ENCODE measurements at regions not wholly inside any gene's neighbourhood (a gene's known extent, or its start where the extent isn't known, plus 50 kb on each side); places are given as distances from the start of the nearest gene placed in this dataset.

- no peak for DNase-seq
These were observed 80.2 kb upstream of the GCFC2 start for GRCh38 chr2:75790814-75791467.

DNA sequence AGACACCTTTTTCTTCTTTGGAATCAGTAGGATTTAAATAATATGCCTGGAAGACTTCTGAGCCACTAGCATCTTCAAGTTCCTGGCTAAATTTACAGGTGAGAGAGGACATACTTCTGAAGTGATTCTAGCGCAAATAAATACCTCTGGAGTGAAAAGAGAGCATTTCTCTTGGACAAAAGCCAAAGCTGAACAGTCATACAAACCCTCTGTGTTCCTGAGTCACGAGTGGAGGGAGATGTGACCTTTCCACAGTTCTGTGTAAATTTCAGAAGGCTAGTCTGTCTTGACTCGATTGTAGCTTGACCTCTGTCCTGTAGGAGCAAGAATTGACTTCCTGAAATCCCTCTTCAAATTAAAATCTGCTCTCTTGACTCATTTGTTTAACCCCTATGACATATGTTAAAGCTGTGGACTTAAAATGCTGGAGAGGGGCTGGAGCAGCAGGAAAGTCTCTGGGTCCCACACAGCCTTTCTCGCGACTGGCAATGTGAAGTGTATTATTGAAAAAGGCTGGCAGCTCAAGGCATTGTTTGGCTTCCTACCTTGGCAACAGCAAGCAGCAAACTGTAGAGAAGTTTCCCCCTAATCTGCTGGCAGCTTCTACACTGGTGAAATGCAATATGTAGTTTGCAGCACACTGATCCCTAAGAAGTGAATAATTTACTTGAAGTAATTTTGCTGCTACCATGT, 79.6 kb upstream of the GCFC2 start:
- no peak for DNase-seq

DNA sequence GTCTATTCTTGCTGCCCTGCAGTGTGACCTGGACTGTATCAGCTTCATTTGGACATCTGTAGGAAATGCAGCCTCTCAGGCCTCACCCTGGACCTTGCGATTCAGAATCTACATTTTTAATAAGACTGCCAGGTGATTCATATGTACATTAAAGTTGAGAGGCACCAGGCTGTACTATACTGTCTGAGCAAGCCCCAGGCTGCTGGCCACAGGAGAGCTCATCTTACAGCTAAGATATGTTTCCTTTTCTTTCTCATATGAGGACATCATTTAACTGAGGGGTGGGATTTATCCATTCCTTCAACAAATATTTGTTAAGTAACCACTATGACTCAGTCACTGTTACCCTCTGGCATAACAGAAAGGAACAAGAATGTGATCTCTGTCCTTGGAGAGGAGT, 78.2 kb upstream of the GCFC2 start:
- DNase-seq = no peak

- DNase-seq = no peak
These were observed 77.4 kb upstream of the GCFC2 start for GRCh38 chr2:75788154-75788553.

DNA sequence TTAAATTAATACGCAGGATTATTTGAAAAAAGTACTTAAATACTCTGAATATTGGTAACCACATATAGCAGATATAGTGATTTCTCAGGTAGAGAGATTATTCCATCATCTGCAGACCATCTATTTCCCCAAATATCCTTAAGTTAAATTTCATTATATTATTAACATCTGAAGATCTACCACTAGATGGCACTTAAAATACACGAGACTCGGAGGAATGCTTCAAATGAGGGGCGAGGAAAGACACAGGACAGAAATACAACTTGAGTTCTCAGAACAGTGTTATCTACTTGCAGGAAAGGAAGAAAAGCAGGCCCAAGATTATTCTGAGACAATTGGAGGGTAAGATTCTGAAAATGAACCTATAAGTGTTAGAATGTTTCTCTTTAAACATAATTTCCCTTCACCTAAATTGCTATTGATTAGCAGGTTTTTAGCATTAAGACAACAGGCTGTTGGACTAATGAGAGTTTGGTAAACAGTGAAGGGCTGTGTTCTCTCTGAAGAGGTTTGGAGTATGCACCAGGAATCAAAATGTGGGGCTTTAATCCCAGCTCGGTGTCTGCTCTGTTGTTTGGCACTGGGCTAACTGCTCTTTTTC, 76.9 kb upstream of the GCFC2 start:
- DNase-seq = peak; percentile 13

GRCh38 chr2:75775311-75775823, 64.7 kb upstream of the GCFC2 start:
- DNase-seq = no peak

- no peak for DNase-seq
These were observed 62.4 kb upstream of the GCFC2 start for GRCh38 chr2:75772908-75773630.

- DNase-seq = no peak
These were observed 55.1 kb upstream of the GCFC2 start for GRCh38 chr2:75765798-75766197.

DNA sequence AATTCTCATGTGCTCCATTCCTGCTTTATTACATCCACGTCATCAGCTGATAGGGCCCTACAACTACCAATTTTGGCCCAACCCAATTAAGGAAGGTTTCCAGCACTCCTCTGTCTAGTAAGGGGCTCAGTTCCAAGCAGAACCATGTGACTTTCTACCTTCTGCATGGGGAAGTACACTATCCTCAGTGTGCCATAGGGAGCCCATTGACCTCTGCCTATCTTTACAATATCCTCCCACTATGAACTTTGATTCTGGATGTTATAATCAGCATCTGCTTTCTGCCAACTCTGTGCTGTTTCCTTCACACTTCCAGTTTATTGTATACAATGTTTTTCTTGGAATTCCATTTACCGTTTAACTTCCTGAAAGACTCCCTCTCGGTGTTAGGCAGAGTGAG, 53.9 kb upstream of the GCFC2 start:
- no peak for DNase-seq
